HG03159 (cell line): ENCODE measurements at regions not wholly inside any gene's neighbourhood (a gene's known extent, or its start where the extent isn't known, plus 50 kb on each side); places are given as distances from the start of the nearest gene placed in this dataset.

ENCODE experiments used
- ATAC-seq: cut with Tn5 transposase; IDR thresholded peaks from one replicate; pipeline ENCODE4 v1.9.1; 2021; ENCODE audit warnings: mild to moderate bottlenecking, moderate library complexity; ENCODE audit not compliant: unreplicated experiment

- no peak for ATAC-seq
Measured at GRCh38 chr18:70446063-70446462, 157.2 kb downstream of the SOCS6 start.

GRCh38 chr18:70442933-70443332 lies 154.1 kb downstream of the SOCS6 start:
- no peak for ATAC-seq

GRCh38 chr18:70432804-70433400 lies 144.1 kb downstream of the SOCS6 start:
- no peak for ATAC-seq

GRCh38 chr18:70431203-70431624 lies 142.4 kb downstream of the SOCS6 start:
- ATAC-seq, result no peak

- ATAC-seq, result no peak
Measured at GRCh38 chr18:70430501-70431173, 141.8 kb downstream of the SOCS6 start.

- ATAC-seq, result no peak
Measured at GRCh38 chr18:70429847-70430500, 141.1 kb downstream of the SOCS6 start.

GRCh38 chr18:70428439-70428838 lies 139.6 kb downstream of the SOCS6 start:
- ATAC-seq, result peak; percentile 99

- no peak for ATAC-seq
Measured at GRCh38 chr18:70426818-70427217, 138.0 kb downstream of the SOCS6 start.

- no peak for ATAC-seq
Measured at GRCh38 chr18:70425236-70425635, 136.4 kb downstream of the SOCS6 start.

GRCh38 chr18:70423988-70424387 lies 135.1 kb downstream of the SOCS6 start:
- no peak for ATAC-seq

GRCh38 chr18:70423120-70423519 lies 134.3 kb downstream of the SOCS6 start:
- no peak for ATAC-seq

- no peak for ATAC-seq
Measured at GRCh38 chr18:70422391-70422965, 133.6 kb downstream of the SOCS6 start.

- ATAC-seq, result no peak
Measured at GRCh38 chr18:70421471-70422390, 132.9 kb downstream of the SOCS6 start.

GRCh38 chr18:70420146-70420898 lies 131.5 kb downstream of the SOCS6 start:
- no peak for ATAC-seq

GRCh38 chr18:70419526-70419925 lies 130.7 kb downstream of the SOCS6 start:
- ATAC-seq, result no peak

GRCh38 chr18:70418546-70419311 lies 129.9 kb downstream of the SOCS6 start:
- peak; percentile 99 for ATAC-seq

- ATAC-seq, result no peak
Measured at GRCh38 chr18:70417847-70418246, 129.0 kb downstream of the SOCS6 start.

- no peak for ATAC-seq
Measured at GRCh38 chr18:70416496-70416895, 127.7 kb downstream of the SOCS6 start.

- ATAC-seq, result no peak
Measured at GRCh38 chr18:70415823-70416488, 127.1 kb downstream of the SOCS6 start.
